Psoas muscle (tissue), 7 donors: ENCODE measurements at regions not wholly inside any gene's neighbourhood (a gene's known extent, or its start where the extent isn't known, plus 50 kb on each side); places are given as distances from the start of the nearest gene placed in this dataset.

Experiments
- ATAC-seq, 4 donors: fragments of 200-7000 bp; cut with Tn5 transposase; one replicate each; pipeline ENCODE4 v1.9.1; 2020; ENCODE audit warnings: moderate library complexity in 3 of 4, mild to moderate bottlenecking in 2 of 4
- DNase-seq, 2 donors: peaks; one replicate each; pipeline ENCODE4 v3.0.0-alpha.2; 2020
- H3K27ac ChIP-seq: fragments of 200-600 bp; one replicate; pipeline ENCODE4 v1.8.0; 2022
- H3K27me3 ChIP-seq, 3 donors: fragments of 200-600 bp in 1 of 3; one replicate each; pipeline versions ENCODE4 v1.6.1 to v1.8.0; 2013 to 2022; ENCODE audit warnings: low read length in 2 of 3, mild to moderate bottlenecking in 2 of 3, moderate library complexity in 1 of 3; ENCODE audit not compliant: insufficient read depth in 3 of 3
- H3K36me3 ChIP-seq, 2 donors: fragments of 200-600 bp in 1 of 2; one replicate each; pipeline versions ENCODE4 v1.6.1 to v1.8.0; 2013 to 2022; ENCODE audit warnings: low read depth in 1 of 2, mild to moderate bottlenecking in 1 of 2, moderate library complexity in 1 of 2; ENCODE audit not compliant: insufficient read depth in 1 of 2
- H3K4me1 ChIP-seq: fragments of 200-600 bp; one replicate; pipeline ENCODE4 v1.8.0; 2022
- H3K4me3 ChIP-seq: fragments of 200-600 bp; one replicate; pipeline ENCODE4 v1.8.0; 2022; ENCODE audit warnings: mild to moderate bottlenecking
- H3K9me3 ChIP-seq: fragments of 200-600 bp; one replicate; pipeline ENCODE4 v1.8.0; 2022
- WGBS, 3 donors: extraction: QIAGEN DNeasy Blood & Tissue Kit; methylation state at CpG; one replicate each; pipeline versions ENCODE4 v1.1.6 to v1.1.7; 2013; 5-methylcytosine and 5-hydroxymethylcytosine counted together
- intact Hi-C, 2 donors: fragments of 100-400 bp; cut with DNase I; formaldehyde crosslinking; loops; one replicate each; pipeline versions ENCODE4 v1.11.0 to v1.14.2; 2022
- TF ChIP-seq, protein P1 (sequence below): fragments of 200-600 bp; IDR thresholded peaks from one replicate; pipeline ENCODE4 v1.8.0; 2022; ENCODE audit warnings: antibody characterized with exemption
- donor health status: healthy with polysubstance abuse.
- donor health status: DM: no; HTN: no; CAD: no; lungs with moderate emphysema.
- donor health status: Bipolar disorder and iron deficiency.
- donor health status: healthy.
- donor health status: DM: yes; HTN: yes; CAD: no.
- donor health status: DM: no; HTN: no; CAD: no.
- donor health status: DM: yes; HTN: yes; CAD: no.

GRCh38 chr16:85998868-85999729 is 100.1 kb downstream of the IRF8 start:
- TF ChIP-seq, protein P1, sequence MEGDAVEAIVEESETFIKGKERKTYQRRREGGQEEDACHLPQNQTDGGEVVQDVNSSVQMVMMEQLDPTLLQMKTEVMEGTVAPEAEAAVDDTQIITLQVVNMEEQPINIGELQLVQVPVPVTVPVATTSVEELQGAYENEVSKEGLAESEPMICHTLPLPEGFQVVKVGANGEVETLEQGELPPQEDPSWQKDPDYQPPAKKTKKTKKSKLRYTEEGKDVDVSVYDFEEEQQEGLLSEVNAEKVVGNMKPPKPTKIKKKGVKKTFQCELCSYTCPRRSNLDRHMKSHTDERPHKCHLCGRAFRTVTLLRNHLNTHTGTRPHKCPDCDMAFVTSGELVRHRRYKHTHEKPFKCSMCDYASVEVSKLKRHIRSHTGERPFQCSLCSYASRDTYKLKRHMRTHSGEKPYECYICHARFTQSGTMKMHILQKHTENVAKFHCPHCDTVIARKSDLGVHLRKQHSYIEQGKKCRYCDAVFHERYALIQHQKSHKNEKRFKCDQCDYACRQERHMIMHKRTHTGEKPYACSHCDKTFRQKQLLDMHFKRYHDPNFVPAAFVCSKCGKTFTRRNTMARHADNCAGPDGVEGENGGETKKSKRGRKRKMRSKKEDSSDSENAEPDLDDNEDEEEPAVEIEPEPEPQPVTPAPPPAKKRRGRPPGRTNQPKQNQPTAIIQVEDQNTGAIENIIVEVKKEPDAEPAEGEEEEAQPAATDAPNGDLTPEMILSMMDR: no peak
- Histone ChIP-seq H3K9me3 (no peaks in the 10 kb centered on the region), H3K27ac (no peak overlapping the region), H3K4me1 (no peaks in the 10 kb centered on the region), H3K36me3 (no peaks in the 10 kb centered on the region), H3K27me3 (peaks cover 0 to 19% (median 6%) of the 10 kb centered on the region in 3 donors), H3K4me3 (no peak overlapping the region)
- no peak for DNase-seq
- ATAC-seq: no peak
- 66 to 71% (median 66%) methylated on average over 8 of the region's 8 CpGs for WGBS, 3 donors
- intact Hi-C loops: no loop called here

DNA sequence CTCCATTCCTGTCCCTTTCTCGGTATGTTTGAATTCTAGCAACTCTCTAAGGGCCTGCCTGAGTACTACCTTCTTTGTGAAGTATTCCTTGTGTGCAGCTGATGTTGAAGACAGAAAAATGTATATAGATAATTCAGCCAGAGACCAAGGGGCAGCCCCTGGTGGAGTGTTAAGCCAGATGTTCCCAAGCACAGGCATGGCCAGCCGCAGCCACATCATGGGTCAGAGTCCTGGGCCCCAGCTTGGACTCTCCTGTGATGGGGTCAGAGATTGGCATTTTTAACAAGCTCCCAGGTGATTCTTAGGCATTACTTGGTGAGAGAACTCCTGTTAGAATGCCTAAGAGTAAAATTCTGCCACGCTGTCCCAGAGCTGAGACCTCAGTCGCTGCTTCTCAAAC is 100.8 kb downstream of the IRF8 start:
- H3K4me3 ChIP-seq: no peak overlapping the region
- H3K27ac ChIP-seq: no peak overlapping the region
- ATAC-seq (no peak), DNase-seq (no peak)
- TF ChIP-seq, protein P1: no peak
- no peaks in the 10 kb centered on the region for H3K9me3 ChIP-seq
- no peaks in the 10 kb centered on the region for H3K4me1 ChIP-seq
- no peaks in the 10 kb centered on the region for H3K36me3 ChIP-seq
- intact Hi-C loops: no loop called here
- peaks cover 0 to 17% (median 6%) of the 10 kb centered on the region in 3 donors for H3K27me3 ChIP-seq
- WGBS, 3 donors: 86 to 90% (median 89%) methylated on average over 4 of the region's 4 CpGs

GRCh38 chr16:86002178-86002900 is 103.4 kb downstream of the IRF8 start:
- Histone ChIP-seq H3K36me3 (no peaks in the 10 kb centered on the region), H3K27me3 (peaks cover 0 to 2% (median 0%) of the 10 kb centered on the region in 3 donors), H3K27ac (no peak overlapping the region), H3K4me1 (no peaks in the 10 kb centered on the region), H3K9me3 (no peaks in the 10 kb centered on the region), H3K4me3 (no peak overlapping the region)
- TF ChIP-seq, protein P1: no peak
- 66 to 70% (median 66%) methylated on average over 6 of the region's 6 CpGs for WGBS, 3 donors
- ATAC-seq: no peak
- intact Hi-C loops: no loop called here
- DNase-seq: no peak

DNA sequence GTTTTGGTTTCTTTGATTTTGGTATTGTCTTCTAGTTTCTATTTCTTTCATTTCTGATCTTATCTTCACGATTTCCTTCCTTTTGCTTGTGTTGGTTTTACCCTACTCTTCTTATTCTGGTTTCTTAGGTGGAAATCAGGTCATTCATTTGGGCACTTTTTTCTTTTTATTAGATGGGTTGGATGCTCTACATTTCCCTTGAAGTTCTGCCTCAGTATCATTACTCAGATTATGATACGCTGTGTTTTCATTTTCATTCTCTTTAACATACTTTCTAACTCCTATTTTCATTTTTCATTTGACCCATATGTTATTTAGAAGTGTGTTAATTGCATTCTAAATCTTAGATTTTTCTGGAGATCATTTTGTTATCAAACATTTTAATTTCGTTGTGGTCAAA is 108.6 kb downstream of the IRF8 start:
- Histone ChIP-seq H3K27me3 (peaks cover 0 to 2% (median 0%) of the 10 kb centered on the region in 3 donors), H3K4me3 (no peak overlapping the region), H3K4me1 (no peaks in the 10 kb centered on the region), H3K36me3 (no peaks in the 10 kb centered on the region), H3K27ac (no peak overlapping the region), H3K9me3 (no peaks in the 10 kb centered on the region)
- DNase-seq (no peak), ATAC-seq (no peak)
- intact Hi-C loops: no loop called here
- WGBS, 3 donors: 74 to 78% (median 76%) methylated on average over 3 of the region's 3 CpGs
- TF ChIP-seq, protein P1: no peak
